ENCODE measurements at regions not wholly inside any gene's neighbourhood (a gene's known extent, or its start where the extent isn't known, plus 50 kb on each side); places are given as distances from the start of the nearest gene placed in this dataset.

- TF ChIP-seq, protein P1, sequence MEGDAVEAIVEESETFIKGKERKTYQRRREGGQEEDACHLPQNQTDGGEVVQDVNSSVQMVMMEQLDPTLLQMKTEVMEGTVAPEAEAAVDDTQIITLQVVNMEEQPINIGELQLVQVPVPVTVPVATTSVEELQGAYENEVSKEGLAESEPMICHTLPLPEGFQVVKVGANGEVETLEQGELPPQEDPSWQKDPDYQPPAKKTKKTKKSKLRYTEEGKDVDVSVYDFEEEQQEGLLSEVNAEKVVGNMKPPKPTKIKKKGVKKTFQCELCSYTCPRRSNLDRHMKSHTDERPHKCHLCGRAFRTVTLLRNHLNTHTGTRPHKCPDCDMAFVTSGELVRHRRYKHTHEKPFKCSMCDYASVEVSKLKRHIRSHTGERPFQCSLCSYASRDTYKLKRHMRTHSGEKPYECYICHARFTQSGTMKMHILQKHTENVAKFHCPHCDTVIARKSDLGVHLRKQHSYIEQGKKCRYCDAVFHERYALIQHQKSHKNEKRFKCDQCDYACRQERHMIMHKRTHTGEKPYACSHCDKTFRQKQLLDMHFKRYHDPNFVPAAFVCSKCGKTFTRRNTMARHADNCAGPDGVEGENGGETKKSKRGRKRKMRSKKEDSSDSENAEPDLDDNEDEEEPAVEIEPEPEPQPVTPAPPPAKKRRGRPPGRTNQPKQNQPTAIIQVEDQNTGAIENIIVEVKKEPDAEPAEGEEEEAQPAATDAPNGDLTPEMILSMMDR (IDR thresholded peaks at IDR 0.05), result no peak
- TF ChIP-seq EZH2phosphoT487 (IDR thresholded peaks at IDR 0.05) (no peak), EZH2 (IDR thresholded peaks at IDR 0.05) (no peak)
These were observed 429.4 kb upstream of the B3GAT1 start for GRCh38 chr11:134841411-134841810.
